Body of pancreas (tissue), 4 donors: ENCODE measurements at regions not wholly inside any gene's neighbourhood (a gene's known extent, or its start where the extent isn't known, plus 50 kb on each side); places are given as distances from the start of the nearest gene placed in this dataset.

Experiments
- ATAC-seq: fragments of 150-250 bp; one replicate; pipeline ENCODE4 v1.9.1; 2016
- DNase-seq, 4 donors: peaks; one replicate each; pipeline ENCODE4 v3.0.0-alpha.2; 2019
- H3K27ac ChIP-seq, 4 donors: fragments of 200-600 bp; sonication (generic); 1 replicate in 3 of 4; 2 replicates in 1 of 4; pipeline versions ENCODE4 v1.5.1 to v1.6.1; 2016 to 2019; ENCODE audit warnings: mild to moderate bottlenecking in 1 of 4, mixed read lengths in 1 of 4, moderate library complexity in 1 of 4
- H3K27me3 ChIP-seq, 2 donors: fragments of 200-600 bp; sonication (generic); one replicate each; pipeline ENCODE4 v1.6.0; 2016; ENCODE audit warnings: mild to moderate bottlenecking in 1 of 2
- H3K36me3 ChIP-seq, 2 donors: fragments of 200-600 bp; sonication (generic); replicated peaks in 1 of 2; 2 replicates each; pipeline ENCODE4 v1.5.1; 2016; ENCODE audit warnings: low read depth in 2 of 2; ENCODE audit not compliant: insufficient read depth in 1 of 2
- H3K4me1 ChIP-seq: fragments of 200-600 bp; sonication (generic); one replicate; pipeline ENCODE4 v1.6.0; 2016
- H3K4me3 ChIP-seq, 2 donors: fragments of 200-600 bp; sonication (generic); 1 replicate in 1 of 2; 2 replicates in 1 of 2; pipeline ENCODE4 v1.5.1; 2016 to 2019
- H3K9me3 ChIP-seq, 3 donors: fragments of 200-600 bp; sonication (generic); 1 replicate in 2 of 3; 2 replicates in 1 of 3; pipeline ENCODE4 v1.5.1; 2016
- POLR2A ChIP-seq, 3 donors: fragments of 450-650 bp; IDR thresholded peaks; one replicate each; pipeline ENCODE4 v1.6.1; 2016; ENCODE audit warnings: antibody characterized with exemption in 3 of 3, mild to moderate bottlenecking in 2 of 3
- WGBS, 2 donors: methylation state at CpG; one replicate each; pipeline ENCODE4 v1.1.5; 2017; 5-methylcytosine and 5-hydroxymethylcytosine counted together
- intact Hi-C: fragments of 100-400 bp; cut with DNase I; formaldehyde crosslinking; loops from one replicate; pipeline ENCODE4 v1.15.1; 2023
- TF ChIP-seq, protein P1 (sequence below), 7 experiments: fragments of 450-650 bp in 4 of 7; fragments of 200-600 bp in 3 of 7; sonication (generic) in 3 of 7; IDR thresholded peaks; one replicate each; pipeline ENCODE4 v1.5.1; 2016 to 2019; ENCODE audit warnings: antibody characterized with exemption in 7 of 7

- Histone ChIP-seq H3K4me1 (no peaks in the 10 kb centered on the region), H3K4me3 (no peak overlapping the region), H3K27ac (no peak overlapping the region), H3K27me3 (no peaks in the 10 kb centered on the region), H3K9me3 (no peaks in the 10 kb centered on the region), H3K36me3 (no peaks in the 10 kb centered on the region)
- intact Hi-C loops = no loop called here
- DNase-seq (no peak), ATAC-seq (no peak)
- WGBS, 2 donors = 92 to 94% methylated on average over 1 of the region's 1 CpG
- TF ChIP-seq POLR2A (IDR thresholded peaks at IDR 0.05) = no peak
- TF ChIP-seq, protein P1, sequence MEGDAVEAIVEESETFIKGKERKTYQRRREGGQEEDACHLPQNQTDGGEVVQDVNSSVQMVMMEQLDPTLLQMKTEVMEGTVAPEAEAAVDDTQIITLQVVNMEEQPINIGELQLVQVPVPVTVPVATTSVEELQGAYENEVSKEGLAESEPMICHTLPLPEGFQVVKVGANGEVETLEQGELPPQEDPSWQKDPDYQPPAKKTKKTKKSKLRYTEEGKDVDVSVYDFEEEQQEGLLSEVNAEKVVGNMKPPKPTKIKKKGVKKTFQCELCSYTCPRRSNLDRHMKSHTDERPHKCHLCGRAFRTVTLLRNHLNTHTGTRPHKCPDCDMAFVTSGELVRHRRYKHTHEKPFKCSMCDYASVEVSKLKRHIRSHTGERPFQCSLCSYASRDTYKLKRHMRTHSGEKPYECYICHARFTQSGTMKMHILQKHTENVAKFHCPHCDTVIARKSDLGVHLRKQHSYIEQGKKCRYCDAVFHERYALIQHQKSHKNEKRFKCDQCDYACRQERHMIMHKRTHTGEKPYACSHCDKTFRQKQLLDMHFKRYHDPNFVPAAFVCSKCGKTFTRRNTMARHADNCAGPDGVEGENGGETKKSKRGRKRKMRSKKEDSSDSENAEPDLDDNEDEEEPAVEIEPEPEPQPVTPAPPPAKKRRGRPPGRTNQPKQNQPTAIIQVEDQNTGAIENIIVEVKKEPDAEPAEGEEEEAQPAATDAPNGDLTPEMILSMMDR (IDR thresholded peaks at IDR 0.05) = no peak
Measured at GRCh38 chr5:125634216-125634835, 788.9 kb upstream of the GRAMD2B start.

GRCh38 chr5:125639858-125640257 is 783.4 kb upstream of the GRAMD2B start:
- DNase-seq = no peak
- Histone ChIP-seq H3K27ac (no peak overlapping the region), H3K4me3 (no peak overlapping the region), H3K9me3 (no peaks in the 10 kb centered on the region), H3K4me1 (no peaks in the 10 kb centered on the region), H3K27me3 (no peaks in the 10 kb centered on the region), H3K36me3 (no peaks in the 10 kb centered on the region)
- intact Hi-C loops = no loop called here
- TF ChIP-seq, protein P1 (IDR thresholded peaks at IDR 0.05) = no peak
- TF ChIP-seq POLR2A (IDR thresholded peaks at IDR 0.05) = no peak
- 70 to 92% methylated on average over 2 of the region's 2 CpGs for WGBS, 2 donors
- no peak for ATAC-seq

DNA sequence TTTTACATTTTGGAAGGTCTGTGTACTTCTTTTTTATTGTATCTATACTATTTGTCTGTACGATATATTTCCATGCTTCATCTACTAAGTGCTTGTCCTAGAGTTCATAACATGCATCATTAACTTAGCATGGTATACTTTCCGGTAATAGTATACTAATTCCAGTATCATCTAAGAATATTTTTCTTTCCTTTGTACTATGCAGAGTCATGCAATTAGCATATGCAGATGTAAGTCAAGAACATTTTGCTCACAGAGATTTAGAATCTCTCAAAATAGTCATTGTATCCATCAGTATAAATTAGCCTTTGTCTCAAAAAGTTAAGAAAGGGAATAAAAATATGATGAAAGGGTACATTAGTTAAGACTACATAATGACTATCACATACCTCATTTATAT is 770.4 kb upstream of the GRAMD2B start:
- peaks cover 17% of the 10 kb centered on the region for H3K4me1 ChIP-seq
- 92 to 99% methylated on average over 2 of the region's 2 CpGs for WGBS, 2 donors
- no peaks in the 10 kb centered on the region for H3K27me3 ChIP-seq
- intact Hi-C loops = no loop called here
- H3K9me3 ChIP-seq = no peaks in the 10 kb centered on the region
- TF ChIP-seq, protein P1 (IDR thresholded peaks at IDR 0.05) = no peak
- TF ChIP-seq POLR2A (IDR thresholded peaks at IDR 0.05) = no peak
- no peaks in the 10 kb centered on the region for H3K36me3 ChIP-seq
- ATAC-seq (no peak), DNase-seq (no peak)
- H3K4me3 ChIP-seq = no peak overlapping the region
- no peak overlapping the region for H3K27ac ChIP-seq

- no peak for DNase-seq
- no peaks in the 10 kb centered on the region for H3K36me3 ChIP-seq
- peaks cover 17% of the 10 kb centered on the region for H3K4me1 ChIP-seq
- H3K4me3 ChIP-seq = no peak overlapping the region
- TF ChIP-seq, protein P1 (IDR thresholded peaks at IDR 0.05) = no peak
- TF ChIP-seq POLR2A (IDR thresholded peaks at IDR 0.05) = no peak
- ATAC-seq = no peak
- no peaks in the 10 kb centered on the region for H3K9me3 ChIP-seq
- H3K27me3 ChIP-seq = no peaks in the 10 kb centered on the region
- intact Hi-C loops = no loop called here
- no peak overlapping the region for H3K27ac ChIP-seq
Measured at GRCh38 chr5:125654392-125654791, 768.8 kb upstream of the GRAMD2B start.

GRCh38 chr5:125655156-125655555 is 768.1 kb upstream of the GRAMD2B start:
- Histone ChIP-seq H3K27ac (peak overlapping the region in 1 of 4 donors; percentile 28), H3K4me1 (peaks cover 17% of the 10 kb centered on the region), H3K36me3 (no peaks in the 10 kb centered on the region), H3K27me3 (no peaks in the 10 kb centered on the region), H3K9me3 (no peaks in the 10 kb centered on the region), H3K4me3 (no peak overlapping the region)
- TF ChIP-seq POLR2A (IDR thresholded peaks at IDR 0.05) = no peak
- TF ChIP-seq, protein P1 (IDR thresholded peaks at IDR 0.05) = no peak
- DNase-seq = no peak
- intact Hi-C loops = no loop called here
- peak; percentile 97 for ATAC-seq
